ENCODE measurements at regions not wholly inside any gene's neighbourhood (a gene's known extent, or its start where the extent isn't known, plus 50 kb on each side); places are given as distances from the start of the nearest gene placed in this dataset.

DNA sequence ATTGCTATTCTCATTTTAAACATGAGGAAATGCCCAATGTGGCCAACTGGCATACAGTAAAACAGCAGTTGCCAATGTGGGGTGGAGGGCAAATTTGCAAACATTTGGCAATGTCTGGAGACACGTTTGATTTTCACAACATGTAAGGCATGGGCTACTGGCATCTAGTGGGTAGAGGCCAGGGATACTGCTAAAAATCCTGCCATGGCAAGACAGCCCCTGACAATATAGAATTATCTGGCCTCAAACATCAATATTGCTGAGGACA is 168.6 kb downstream of the KCNE4 start:
- TF ChIP-seq POLR2A (IDR thresholded peaks at IDR 0.05) = no peak
- TF ChIP-seq, protein P1, sequence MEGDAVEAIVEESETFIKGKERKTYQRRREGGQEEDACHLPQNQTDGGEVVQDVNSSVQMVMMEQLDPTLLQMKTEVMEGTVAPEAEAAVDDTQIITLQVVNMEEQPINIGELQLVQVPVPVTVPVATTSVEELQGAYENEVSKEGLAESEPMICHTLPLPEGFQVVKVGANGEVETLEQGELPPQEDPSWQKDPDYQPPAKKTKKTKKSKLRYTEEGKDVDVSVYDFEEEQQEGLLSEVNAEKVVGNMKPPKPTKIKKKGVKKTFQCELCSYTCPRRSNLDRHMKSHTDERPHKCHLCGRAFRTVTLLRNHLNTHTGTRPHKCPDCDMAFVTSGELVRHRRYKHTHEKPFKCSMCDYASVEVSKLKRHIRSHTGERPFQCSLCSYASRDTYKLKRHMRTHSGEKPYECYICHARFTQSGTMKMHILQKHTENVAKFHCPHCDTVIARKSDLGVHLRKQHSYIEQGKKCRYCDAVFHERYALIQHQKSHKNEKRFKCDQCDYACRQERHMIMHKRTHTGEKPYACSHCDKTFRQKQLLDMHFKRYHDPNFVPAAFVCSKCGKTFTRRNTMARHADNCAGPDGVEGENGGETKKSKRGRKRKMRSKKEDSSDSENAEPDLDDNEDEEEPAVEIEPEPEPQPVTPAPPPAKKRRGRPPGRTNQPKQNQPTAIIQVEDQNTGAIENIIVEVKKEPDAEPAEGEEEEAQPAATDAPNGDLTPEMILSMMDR (IDR thresholded peaks at IDR 0.05) = no peak
